Spinal cord (tissue), 9 donors: ENCODE measurements at regions not wholly inside any gene's neighbourhood (a gene's known extent, or its start where the extent isn't known, plus 50 kb on each side); places are given as distances from the start of the nearest gene placed in this dataset.

ENCODE experiments used
- DNase-seq, 6 donors: peaks; one replicate each; pipeline versions ENCODE4 v3.0.0 to v3.0.0-alpha.2; 2013 to 2015; ENCODE audit warnings: low spot score in 6 of 6, low read depth in 4 of 6
- H3K27ac ChIP-seq: one replicate; pipeline ENCODE4 v1.5.1; 2013; ENCODE audit warnings: low read depth, low read length, control low read depth
- H3K27me3 ChIP-seq: one replicate; pipeline ENCODE4 v1.6.1; 2013; ENCODE audit warnings: low read length; ENCODE audit not compliant: control insufficient read depth, insufficient read depth
- H3K36me3 ChIP-seq: one replicate; pipeline ENCODE4 v1.6.1; 2013; ENCODE audit warnings: low read length; ENCODE audit not compliant: control insufficient read depth, insufficient read depth
- H3K4me1 ChIP-seq: one replicate; pipeline ENCODE4 v1.6.1; 2013; ENCODE audit warnings: low read length; ENCODE audit not compliant: control insufficient read depth, insufficient read depth
- H3K4me3 ChIP-seq: one replicate; pipeline ENCODE4 v1.5.1; 2013; ENCODE audit warnings: low read depth, low read length, control low read depth
- H3K9me3 ChIP-seq: one replicate; pipeline ENCODE4 v1.6.1; 2013; ENCODE audit warnings: low read length; ENCODE audit not compliant: control insufficient read depth, insufficient read depth
- WGBS: methylation state at CpG from one replicate; pipeline ENCODE4 v1.1.5; 2013; ENCODE audit warnings: missing lambda C conversion rate; ENCODE audit not compliant: insufficient coverage; 5-methylcytosine and 5-hydroxymethylcytosine counted together
- donor health status: healthy.

DNA sequence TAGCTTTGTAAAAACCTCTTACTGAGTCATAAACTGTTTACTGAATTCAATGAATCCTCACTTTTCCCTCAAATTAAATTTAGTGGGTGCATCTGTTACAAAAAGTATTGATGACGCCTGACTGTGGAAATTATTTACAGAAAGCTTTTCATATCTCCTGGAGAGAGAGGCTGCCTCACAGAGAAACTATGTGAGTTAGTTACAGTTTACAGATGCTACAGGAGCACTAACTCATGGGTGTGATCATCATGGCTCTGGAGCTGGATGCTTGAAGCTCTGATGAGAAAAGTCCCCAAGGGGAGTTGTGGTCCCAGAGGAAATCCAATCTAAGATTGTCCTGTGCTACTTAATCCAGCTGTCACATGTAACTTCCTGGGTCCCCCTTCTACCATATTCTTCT lies 590.8 kb downstream of the LMO7 start:
- no peak for DNase-seq
- Histone ChIP-seq H3K4me1 (no peaks in the 10 kb centered on the region), H3K27me3 (no peaks in the 10 kb centered on the region), H3K4me3 (no peak overlapping the region), H3K9me3 (peaks cover 1% of the 10 kb centered on the region), H3K36me3 (no peaks in the 10 kb centered on the region), H3K27ac (no peak overlapping the region)
- WGBS = 83% methylated on average over 1 of the region's 1 CpG

DNA sequence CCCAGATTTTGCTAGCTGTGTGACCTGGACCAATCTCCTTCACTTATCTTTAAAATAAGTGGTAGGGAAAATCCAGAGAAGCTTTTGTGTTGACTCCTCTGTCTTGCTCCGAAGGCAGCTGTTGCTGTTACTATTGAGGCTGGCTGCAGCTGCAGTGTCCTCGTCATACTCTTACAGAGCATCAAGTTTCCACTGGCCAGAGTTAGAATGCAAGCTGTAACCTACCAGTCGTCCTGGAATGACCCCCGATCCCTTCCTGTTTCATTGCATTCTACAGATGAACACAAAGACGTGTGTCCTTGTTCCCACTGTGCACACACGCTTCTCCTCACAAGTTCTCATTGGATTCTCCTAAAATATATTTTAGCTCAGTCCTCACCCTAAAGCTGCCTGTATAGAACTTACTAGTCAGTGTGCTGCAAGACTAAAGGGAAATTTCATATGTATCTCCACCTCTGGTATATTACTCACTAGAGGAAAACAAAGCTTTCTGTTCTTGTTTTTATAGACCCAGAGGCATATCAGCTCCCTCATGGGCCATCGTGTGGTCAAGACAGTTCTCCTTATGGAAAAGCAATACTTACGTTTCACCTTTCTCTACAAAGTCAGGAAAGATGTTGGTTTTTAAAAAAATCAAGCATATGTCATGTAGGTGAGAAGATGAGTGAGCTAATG lies 589.8 kb downstream of the LMO7 start:
- 59% methylated on average over 5 of the region's 8 CpGs for WGBS
- H3K4me3 ChIP-seq = no peak overlapping the region
- H3K27me3 ChIP-seq = no peaks in the 10 kb centered on the region
- no peaks in the 10 kb centered on the region for H3K4me1 ChIP-seq
- H3K27ac ChIP-seq = no peak overlapping the region
- DNase-seq = peak in 1 of 6 donors; percentile 44
- peaks cover 1% of the 10 kb centered on the region for H3K9me3 ChIP-seq
- no peaks in the 10 kb centered on the region for H3K36me3 ChIP-seq

DNA sequence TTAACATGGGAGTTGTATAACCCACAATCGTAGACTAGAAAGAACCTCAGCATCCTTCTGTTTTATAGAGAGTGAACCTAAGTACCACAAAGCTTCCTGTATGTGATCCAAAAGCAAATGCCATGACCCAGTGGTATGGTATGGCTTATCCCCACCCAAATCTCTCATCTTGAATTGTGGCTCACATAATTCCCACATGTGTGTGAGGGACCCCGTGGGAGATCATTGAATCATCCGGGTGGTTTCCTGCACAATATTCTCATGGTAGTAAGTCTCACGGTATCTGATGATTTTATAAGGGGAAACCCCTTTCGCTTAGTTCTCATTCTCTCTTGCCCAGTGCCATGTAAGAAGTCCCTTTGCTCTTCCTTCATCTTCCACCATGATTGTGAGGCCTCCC lies 587.9 kb downstream of the LMO7 start:
- H3K4me1 ChIP-seq = no peaks in the 10 kb centered on the region
- H3K4me3 ChIP-seq = no peak overlapping the region
- no peak overlapping the region for H3K27ac ChIP-seq
- H3K27me3 ChIP-seq = no peaks in the 10 kb centered on the region
- 83% methylated on average over 1 of the region's 5 CpGs for WGBS
- no peaks in the 10 kb centered on the region for H3K36me3 ChIP-seq
- no peaks in the 10 kb centered on the region for H3K9me3 ChIP-seq
- DNase-seq = no peak

DNA sequence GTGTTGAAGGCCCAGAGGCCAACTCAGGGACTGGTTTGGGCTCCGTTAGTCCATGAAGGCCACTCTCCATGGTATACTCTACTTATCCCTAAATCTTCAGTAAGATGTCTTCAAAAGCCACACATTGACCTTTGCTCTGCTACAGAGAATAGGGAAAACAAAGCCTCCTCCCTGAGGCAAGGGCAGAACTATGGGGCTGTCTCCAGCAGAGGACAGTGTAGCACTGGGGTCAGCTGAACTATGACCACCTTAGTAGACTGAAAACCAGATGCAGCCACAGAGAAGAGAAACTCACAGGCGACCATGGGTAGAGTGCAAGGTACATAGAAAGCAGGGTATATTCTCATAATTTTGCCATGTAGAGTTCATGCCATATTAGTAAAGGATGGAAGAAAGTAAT lies 587.4 kb downstream of the LMO7 start:
- Histone ChIP-seq H3K27ac (no peak overlapping the region), H3K9me3 (no peaks in the 10 kb centered on the region), H3K27me3 (no peaks in the 10 kb centered on the region), H3K4me1 (no peaks in the 10 kb centered on the region), H3K36me3 (no peaks in the 10 kb centered on the region), H3K4me3 (no peak overlapping the region)
- 100% methylated on average over 1 of the region's 2 CpGs for WGBS
- DNase-seq = no peak

DNA sequence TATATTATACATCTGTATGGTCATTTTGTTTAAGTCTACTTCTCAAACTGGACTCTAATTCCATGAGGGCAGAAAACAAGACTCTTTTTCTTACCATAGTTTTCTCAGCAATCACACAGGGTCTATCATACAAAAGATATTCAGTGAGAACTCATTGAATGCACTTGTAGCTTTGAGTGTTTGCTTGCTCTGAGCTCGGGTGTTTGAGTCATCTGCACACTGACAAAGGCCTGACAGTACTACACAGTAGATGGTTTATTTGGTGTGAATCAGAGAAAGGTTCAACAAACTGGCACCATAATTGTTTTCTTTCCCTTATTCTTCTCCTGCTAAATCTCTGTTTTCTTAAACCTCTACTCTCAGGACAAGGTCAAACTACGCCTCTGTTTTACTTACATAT lies 586.4 kb downstream of the LMO7 start:
- no peak overlapping the region for H3K4me3 ChIP-seq
- DNase-seq = peak in 1 of 6 donors; percentile 21
- no peak overlapping the region for H3K27ac ChIP-seq
- H3K36me3 ChIP-seq = no peaks in the 10 kb centered on the region
- H3K27me3 ChIP-seq = no peaks in the 10 kb centered on the region
- no peaks in the 10 kb centered on the region for H3K4me1 ChIP-seq
- no peaks in the 10 kb centered on the region for H3K9me3 ChIP-seq
- WGBS = 63% methylated on average over 1 of the region's 2 CpGs

DNA sequence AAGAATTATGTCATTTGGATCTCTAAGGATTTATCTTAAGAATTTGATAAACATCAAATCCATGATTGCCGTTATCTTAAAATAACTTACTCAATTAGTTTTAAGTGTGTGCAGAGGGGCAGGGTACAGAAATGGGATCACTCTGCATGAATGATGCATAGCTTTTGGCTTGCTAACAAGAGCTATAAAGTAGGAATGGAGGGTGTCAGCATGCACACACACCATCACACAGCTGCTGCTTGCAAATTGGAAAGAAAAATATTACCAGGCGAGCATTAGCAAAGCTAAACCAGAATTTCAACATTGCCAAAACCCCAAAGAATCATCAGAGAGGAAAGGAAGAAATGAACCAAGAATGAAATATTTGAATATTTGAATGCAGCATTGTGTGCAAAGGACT lies 580.6 kb downstream of the LMO7 start:
- no CpG with 5 or more reads among the region's 2 CpGs for WGBS
- H3K36me3 ChIP-seq = no peaks in the 10 kb centered on the region

DNA sequence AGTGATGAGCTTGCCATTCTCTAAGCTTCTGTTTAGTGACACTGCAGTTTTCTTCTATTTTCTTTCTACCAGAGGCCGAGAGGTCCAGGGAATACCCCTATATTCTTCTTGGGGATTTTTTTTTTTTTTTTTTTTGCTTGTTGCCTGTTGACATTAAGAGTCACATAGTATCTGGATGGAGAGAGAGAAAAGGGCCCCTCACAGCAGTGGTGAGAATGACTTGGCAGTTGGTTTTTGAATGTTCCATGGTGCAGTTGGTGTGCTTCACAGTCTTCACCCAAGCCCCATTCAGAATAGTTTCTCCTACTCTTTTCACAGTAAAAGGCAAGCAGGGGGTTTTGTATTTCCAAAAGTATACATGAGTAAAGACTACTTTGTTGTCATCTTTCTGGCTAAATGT lies 577.9 kb downstream of the LMO7 start:
- Histone ChIP-seq H3K9me3 (no peaks in the 10 kb centered on the region), H3K4me1 (no peaks in the 10 kb centered on the region), H3K27me3 (no peaks in the 10 kb centered on the region), H3K27ac (no peak overlapping the region), H3K4me3 (no peak overlapping the region), H3K36me3 (no peaks in the 10 kb centered on the region)
- no CpG with 5 or more reads among the region's 1 CpG for WGBS
- DNase-seq = no peak

More for the DNA sequence above, 580.6 kb downstream of the LMO7 start:
- H3K4me1 ChIP-seq = no peaks in the 10 kb centered on the region
- no peaks in the 10 kb centered on the region for H3K9me3 ChIP-seq
- DNase-seq = peak in 4 of 6 donors; percentile 7 to 84 (median 35)
- H3K27me3 ChIP-seq = no peaks in the 10 kb centered on the region
- no peak overlapping the region for H3K4me3 ChIP-seq
- no peak overlapping the region for H3K27ac ChIP-seq

DNA sequence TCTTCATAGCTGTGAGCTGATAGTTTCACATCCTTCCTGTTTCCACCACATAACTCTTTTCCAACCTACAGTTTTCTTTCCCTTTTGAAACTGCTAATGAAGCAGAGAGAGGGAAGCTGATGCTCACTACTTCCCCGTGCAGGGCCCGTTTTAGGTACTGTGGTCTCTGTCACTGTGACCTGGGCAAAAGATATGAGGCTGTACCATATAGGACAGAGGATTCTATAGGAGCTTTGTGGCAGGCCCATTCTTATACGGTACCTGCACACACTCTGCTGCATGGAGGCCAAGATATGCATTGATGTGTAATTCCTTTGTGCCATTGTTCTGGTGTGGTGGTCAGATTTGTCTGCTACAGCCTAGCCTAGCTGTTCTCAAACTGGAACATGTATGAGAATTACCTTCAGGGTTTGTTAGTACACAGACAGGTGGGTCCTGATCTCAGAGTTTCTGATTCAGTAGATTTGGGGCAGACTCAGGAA lies 577.3 kb downstream of the LMO7 start:
- WGBS = 97% methylated on average over 3 of the region's 3 CpGs
- H3K27ac ChIP-seq = no peak overlapping the region

DNA sequence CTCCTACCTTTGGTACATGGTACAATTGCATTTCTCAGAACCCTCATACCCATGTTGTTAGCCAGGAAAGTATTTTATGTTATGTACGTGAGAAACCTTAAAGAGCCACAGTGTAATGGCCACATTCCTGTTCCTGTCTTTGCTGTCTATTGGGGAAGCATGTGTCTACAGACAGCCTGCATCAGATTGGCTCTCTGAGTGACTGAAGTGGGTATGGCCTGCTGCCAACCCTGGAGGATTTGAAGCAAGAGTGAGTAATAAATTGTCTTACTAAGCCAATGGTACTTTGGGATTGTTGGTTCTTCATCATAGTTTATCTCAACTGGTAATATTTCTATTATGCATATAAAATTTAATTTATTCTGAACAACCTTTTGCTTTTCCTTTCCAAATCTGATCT lies 574.1 kb downstream of the LMO7 start:
- Histone ChIP-seq H3K4me1 (no peaks in the 10 kb centered on the region), H3K36me3 (no peaks in the 10 kb centered on the region), H3K4me3 (no peak overlapping the region), H3K9me3 (no peaks in the 10 kb centered on the region), H3K27me3 (no peaks in the 10 kb centered on the region), H3K27ac (no peak overlapping the region)
- DNase-seq = no peak
- no CpG with 5 or more reads among the region's 1 CpG for WGBS

More for the DNA sequence above, 577.3 kb downstream of the LMO7 start:
- no peaks in the 10 kb centered on the region for H3K4me1 ChIP-seq
- no peak for DNase-seq
- H3K4me3 ChIP-seq = no peak overlapping the region
- no peaks in the 10 kb centered on the region for H3K36me3 ChIP-seq
- no peaks in the 10 kb centered on the region for H3K9me3 ChIP-seq
- no peaks in the 10 kb centered on the region for H3K27me3 ChIP-seq

DNA sequence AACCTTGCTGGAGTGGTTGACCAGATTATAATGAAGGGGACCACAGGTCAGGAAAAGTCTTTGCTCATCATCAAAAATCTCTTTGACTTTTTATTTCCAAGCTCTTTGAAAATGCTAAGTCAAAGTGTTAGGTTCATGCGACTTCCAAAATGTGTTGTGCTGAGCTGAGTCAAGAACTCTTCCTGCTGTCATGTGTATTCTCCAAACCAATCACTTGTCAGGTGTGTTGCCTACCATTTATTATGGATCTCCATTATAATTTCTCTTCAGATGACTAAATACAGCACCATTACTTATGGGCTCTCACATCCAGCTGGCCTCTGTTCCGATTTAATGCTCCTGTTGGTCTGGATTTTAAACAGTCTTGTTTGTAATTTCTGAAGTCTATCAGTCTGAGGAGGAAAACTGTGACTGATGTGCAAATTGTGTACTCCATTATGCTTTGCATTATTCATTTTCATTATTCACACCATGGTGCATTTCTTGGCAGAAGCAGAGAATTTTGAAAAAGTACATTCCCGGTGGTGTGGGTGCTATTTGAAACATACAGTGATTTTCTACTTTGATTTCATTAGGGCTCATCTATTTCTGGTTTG lies 562.5 kb downstream of the LMO7 start:
- no peak overlapping the region for H3K4me3 ChIP-seq

More for the DNA sequence above, 562.5 kb downstream of the LMO7 start:
- peak in 1 of 6 donors; percentile 14 for DNase-seq
- Histone ChIP-seq H3K27ac (no peak overlapping the region), H3K27me3 (no peaks in the 10 kb centered on the region), H3K9me3 (no peaks in the 10 kb centered on the region), H3K36me3 (no peaks in the 10 kb centered on the region), H3K4me1 (no peaks in the 10 kb centered on the region)
- WGBS = no CpG with 5 or more reads among the region's 3 CpGs
